K562 (cell line): ENCODE measurements at regions not wholly inside any gene's neighbourhood (a gene's known extent, or its start where the extent isn't known, plus 50 kb on each side); places are given as distances from the start of the nearest gene placed in this dataset.
A peak's percentile ranks its signal among the peaks of the same experiment; 100 is the strongest.
"Not testable (repeated sequence)": the region's sequence is repeated elsewhere in the genome, so short reads cannot be mapped to it uniquely, and the experiment has no call there.

Experiments
- ATAC-seq: fragments of 200-7000 bp; cut with Tn5 transposase; 3 replicates; pipeline ENCODE4 v1.9.1; 2020; ENCODE audit warnings: moderate library complexity
- BruUV-seq: library from RNA; stranded (reverse); fragments of 400-500 nt; replicated peaks from 2 replicates; lab custom pipeline; 2021; lab: Mats Ljungman, UMichigan
- CTCF ChIA-PET: fragments of 300-600 bp; formaldehyde crosslinking; extraction: SDS; loops from one replicate; lab custom pipeline; 2021; ENCODE audit warnings: low intra/inter-chr PET ratio; lab: Yijun Ruan, JAX
- POLR2A ChIA-PET: fragments of 300-600, 350-650 bp; sonication (Branson Sonifier 250); formaldehyde crosslinking; extraction: SDS; loops from one replicate; lab custom pipeline; 2021; ENCODE audit warnings: antibody characterized with exemption, inconsistent platforms; lab: Yijun Ruan, JAX
- DNase-seq, 4 experiments: peaks; one replicate each; pipeline versions ENCODE4 v3.0.0 to v3.0.0-alpha.2; 2011 to 2018; ENCODE audit warnings: low spot score in 3 of 4, mixed read lengths in 3 of 4; ENCODE audit errors: extremely low read depth in 1 of 4
- FAIRE-seq: peaks from 2 replicates; lab custom pipeline; 2011; peaks lifted over from hg19 to GRCh38; lab: Jason Lieb, UNC
- H2AFZ ChIP-seq: 2 replicates; pipeline ENCODE4 v1.6.0; 2011; ENCODE audit warnings: low read depth, low read length, control low read depth, inconsistent platforms
- H3K27ac ChIP-seq: fragments of 200-600 bp; 3 replicates; pipeline ENCODE4 v1.8.0; 2011; ENCODE audit warnings: low read depth, mild to moderate bottlenecking, control low read depth, inconsistent platforms, low read length, moderate library complexity, mixed read lengths; ENCODE audit errors: extremely low read depth
- H3K27me3 ChIP-seq, 2 experiments: fragments of 300-600 bp in 1 of 2; 2 replicates in 1 of 2; 3 replicates in 1 of 2; pipeline versions ENCODE4 v1.6.0 to v1.8.0; 2011; ENCODE audit warnings: inconsistent platforms in 2 of 2, low read length in 2 of 2, mild to moderate bottlenecking in 1 of 2, mixed read lengths in 1 of 2, moderate library complexity in 1 of 2; ENCODE audit not compliant: control insufficient read depth in 2 of 2, insufficient read depth in 2 of 2
- H3K36me3 ChIP-seq: fragments of 300-600 bp; 3 replicates; pipeline ENCODE4 v1.8.0; 2011; ENCODE audit warnings: mild to moderate bottlenecking, low read length, inconsistent platforms; ENCODE audit not compliant: control insufficient read depth, insufficient read depth
- H3K4me1 ChIP-seq, 2 experiments: fragments of 200-600 bp in 1 of 2; replicated peaks in 1 of 2; 2 replicates in 1 of 2; 3 replicates in 1 of 2; pipeline versions ENCODE4 v1.5.1 to v1.8.0; 2011; ENCODE audit warnings: inconsistent platforms in 2 of 2, low read length in 2 of 2, mild to moderate bottlenecking in 1 of 2, mixed read lengths in 1 of 2, moderate library complexity in 1 of 2; ENCODE audit not compliant: control insufficient read depth in 2 of 2, insufficient read depth in 2 of 2
- H3K4me2 ChIP-seq: 2 replicates; pipeline ENCODE4 v1.6.1; 2011; ENCODE audit warnings: low read length, control low read depth, inconsistent platforms, mixed read lengths; ENCODE audit not compliant: insufficient read depth
- H3K4me3 ChIP-seq: fragments of 200-600 bp; sonication (generic), shearing (Covaris generic); 2 replicates; pipeline ENCODE4 v1.5.1; 2016; ENCODE audit warnings: control low read depth, inconsistent platforms
- H3K79me2 ChIP-seq: fragments of 200-600 bp; 3 replicates; pipeline ENCODE4 v1.8.0; 2011; ENCODE audit warnings: low read length, inconsistent platforms; ENCODE audit not compliant: control insufficient read depth, insufficient read depth
- H3K9ac ChIP-seq, 2 experiments: 2 replicates each; pipeline versions ENCODE4 v1.6.0 to v1.6.1; 2011; ENCODE audit warnings: low read depth in 2 of 2, low read length in 2 of 2, control low read depth in 1 of 2, inconsistent platforms in 1 of 2, mild to moderate bottlenecking in 1 of 2, mixed read lengths in 1 of 2; ENCODE audit not compliant: insufficient read depth in 1 of 2
- H3K9me1 ChIP-seq: one replicate; pipeline ENCODE4 v1.6.0; 2011; ENCODE audit warnings: inconsistent platforms, mild to moderate bottlenecking, low read length, moderate library complexity; ENCODE audit not compliant: control insufficient read depth, insufficient read depth
- H3K9me3 ChIP-seq: replicated peaks from 2 replicates; pipeline ENCODE4 v1.5.1; 2011; ENCODE audit warnings: low read depth, low read length, inconsistent platforms; ENCODE audit not compliant: control insufficient read depth, insufficient read depth
- H4K20me1 ChIP-seq: replicated peaks from 2 replicates; pipeline ENCODE4 v1.6.1; 2011; ENCODE audit warnings: low read length, inconsistent platforms, mixed read lengths; ENCODE audit not compliant: control insufficient read depth, insufficient read depth
- WGBS: fragments of 100-300 bp; shearing (Covaris generic); methylation state at CpG from one replicate; pipeline ENCODE4 v1.1.6; 2016; ENCODE audit warnings: low coverage, mixed read lengths; ENCODE audit not compliant: insufficient coverage; ENCODE audit errors: missing lambda C conversion rate; 5-methylcytosine and 5-hydroxymethylcytosine counted together
- in situ Hi-C: fragments of 300-500 bp; cut with MboI; formaldehyde crosslinking; loops from 4 replicates; pipeline ENCODE4 v1.15.0; 2018; ENCODE audit warnings: inconsistent platforms, mixed read lengths
- intact Hi-C: fragments of 100-400 bp; cut with micrococcal nuclease; formaldehyde crosslinking; loops from 2 replicates; pipeline ENCODE4 v1.14.2; 2022

DNA sequence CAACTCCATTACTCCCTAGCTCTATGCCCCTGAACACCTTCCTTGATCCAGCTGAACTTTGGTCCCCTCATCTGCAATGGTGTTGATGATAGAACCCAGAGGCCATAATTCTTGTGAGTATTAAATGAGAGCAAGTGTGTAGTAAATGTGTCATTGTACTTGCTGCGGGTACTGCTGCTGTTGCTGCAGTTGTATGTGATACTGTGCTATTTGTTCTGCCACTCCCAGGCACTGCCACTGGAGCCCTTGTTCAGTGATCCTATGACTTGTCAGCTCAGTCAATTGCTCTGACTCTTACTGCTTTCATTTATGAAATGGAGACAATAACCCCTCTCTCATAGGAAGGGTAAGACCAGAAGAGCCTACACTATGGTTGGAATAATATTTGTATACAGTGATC, 136.9 kb upstream of the PLGLB2 start:
- H3K9ac ChIP-seq, BruUV-seq, FAIRE-seq, DNase-seq, H3K79me2 ChIP-seq, CTCF ChIA-PET, intact Hi-C loops, H3K9me1 ChIP-seq, H2AFZ ChIP-seq, H3K4me1 ChIP-seq, H3K27me3 ChIP-seq, ATAC-seq, H3K27ac ChIP-seq, POLR2A ChIA-PET, H3K4me3 ChIP-seq, H4K20me1 ChIP-seq, in situ Hi-C loops, H3K36me3 ChIP-seq, H3K9me3 ChIP-seq, H3K4me2 ChIP-seq: not testable (repeated sequence)
- WGBS = no CpG with 5 or more reads among the region's 1 CpG

DNA sequence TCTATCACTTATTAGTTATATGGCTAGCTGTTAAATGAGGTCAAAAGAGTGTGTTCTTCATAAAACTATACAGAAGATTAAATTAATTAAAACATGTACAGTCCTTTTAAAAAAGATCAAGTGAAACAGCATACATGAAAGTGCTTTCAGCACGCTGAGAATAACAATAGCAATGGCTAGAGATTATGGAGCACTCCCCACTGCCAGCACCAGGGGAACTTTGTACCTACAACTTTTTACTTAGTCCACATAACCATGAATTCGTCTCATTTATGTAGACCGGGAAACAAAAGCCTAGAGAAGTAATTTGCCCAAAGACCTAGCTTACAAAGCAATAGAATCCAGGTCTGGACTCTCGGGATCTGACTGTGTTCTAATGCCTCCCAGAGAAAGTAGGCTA, 136.5 kb upstream of the PLGLB2 start:
- H2AFZ ChIP-seq, POLR2A ChIA-PET, H3K27ac ChIP-seq, BruUV-seq, H3K9me3 ChIP-seq, CTCF ChIA-PET, H3K27me3 ChIP-seq, H3K4me1 ChIP-seq, H3K36me3 ChIP-seq, H3K79me2 ChIP-seq, H3K9me1 ChIP-seq, ATAC-seq, H3K9ac ChIP-seq, intact Hi-C loops, FAIRE-seq, in situ Hi-C loops, H3K4me2 ChIP-seq, DNase-seq, H4K20me1 ChIP-seq, H3K4me3 ChIP-seq: not testable (repeated sequence)
- WGBS = no CpG with 5 or more reads among the region's 4 CpGs

DNA sequence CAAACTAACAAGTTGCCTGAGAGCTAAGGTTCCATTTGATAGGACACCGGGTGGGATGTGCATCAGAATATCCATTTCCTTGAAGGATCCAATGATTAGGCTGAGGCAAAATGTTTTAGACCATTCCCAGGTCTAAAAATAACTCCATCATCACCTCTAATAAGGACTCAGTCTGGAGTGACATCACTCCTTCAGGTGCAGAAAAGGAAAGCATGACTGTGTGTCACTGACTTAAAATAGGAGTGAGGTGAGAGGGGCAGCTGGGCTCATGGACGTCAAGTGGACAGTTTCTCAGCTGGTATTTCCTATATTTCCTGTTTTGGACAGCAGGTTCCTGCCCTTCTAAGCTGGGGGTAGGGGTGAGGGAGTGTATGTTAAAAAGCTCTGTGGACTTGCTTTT, 135.9 kb upstream of the PLGLB2 start:
- POLR2A ChIA-PET, intact Hi-C loops, H4K20me1 ChIP-seq, CTCF ChIA-PET, H3K9me3 ChIP-seq, H2AFZ ChIP-seq, BruUV-seq, H3K9me1 ChIP-seq, DNase-seq, H3K27me3 ChIP-seq, H3K4me3 ChIP-seq, ATAC-seq, in situ Hi-C loops, FAIRE-seq, H3K79me2 ChIP-seq, H3K4me1 ChIP-seq, H3K36me3 ChIP-seq, H3K4me2 ChIP-seq, H3K27ac ChIP-seq, H3K9ac ChIP-seq: not testable (repeated sequence)
- WGBS = no CpG with 5 or more reads among the region's 2 CpGs

GRCh38 chr2:87614829-87615434, 133.0 kb upstream of the PLGLB2 start:
- DNase-seq, H4K20me1 ChIP-seq, H3K4me1 ChIP-seq, ATAC-seq, H3K4me3 ChIP-seq, H3K9ac ChIP-seq, H3K27ac ChIP-seq, intact Hi-C loops, H3K36me3 ChIP-seq, H3K27me3 ChIP-seq, H3K79me2 ChIP-seq, FAIRE-seq, H3K4me2 ChIP-seq, in situ Hi-C loops, H3K9me3 ChIP-seq, CTCF ChIA-PET, POLR2A ChIA-PET, H3K9me1 ChIP-seq, H2AFZ ChIP-seq: not testable (repeated sequence)
- TSS peak; percentile 48 for BruUV-seq
